ENCODE measurements at regions not wholly inside any gene's neighbourhood (a gene's known extent, or its start where the extent isn't known, plus 50 kb on each side); places are given as distances from the start of the nearest gene placed in this dataset.

- WGBS, 2 donors: 10 to 12% methylated on average over 1 of the region's 1 CpG
- DNase-seq: no peak
- ATAC-seq: no peak
- FAIRE-seq: no peak
- no peak overlapping the region for H3K4me3 ChIP-seq
- TF ChIP-seq CTCF (IDR thresholded peaks at IDR 0.05): no peak
- H3K36me3 ChIP-seq: no peaks in the 10 kb centered on the region
- H3K27ac ChIP-seq: no peak overlapping the region
- H3K9me3 ChIP-seq: no peaks in the 10 kb centered on the region
- H3K27me3 ChIP-seq: peaks cover 0 to 5% (median 0%) of the 10 kb centered on the region in 4 donors
- intact Hi-C loops (cut with DNase I): no loop called here
- H3K4me1 ChIP-seq: no peaks in the 10 kb centered on the region
Measured at GRCh38 chr14:62133776-62134550, 371.7 kb downstream of the SNAPC1 start.

- no peak overlapping the region for H3K27ac ChIP-seq
- WGBS, 2 donors: 56 to 71% methylated on average over 1 of the region's 1 CpG
- no peaks in the 10 kb centered on the region for H3K4me1 ChIP-seq
- no peak for FAIRE-seq
- no peak overlapping the region for H3K4me3 ChIP-seq
- intact Hi-C loops (cut with DNase I): no loop called here
- no peak for DNase-seq
- no peaks in the 10 kb centered on the region for H3K9me3 ChIP-seq
- no peak for ATAC-seq
- H3K36me3 ChIP-seq: no peaks in the 10 kb centered on the region
- no peaks in the 10 kb centered on the region for H3K27me3 ChIP-seq
- no peak for TF ChIP-seq CTCF (IDR thresholded peaks at IDR 0.05)
Measured at GRCh38 chr14:62138593-62138992, 376.4 kb downstream of the SNAPC1 start.

- no peak for ATAC-seq
- Histone ChIP-seq H3K4me3 (no peak overlapping the region), H3K27me3 (peaks cover 0 to 2% (median 0%) of the 10 kb centered on the region in 4 donors), H3K4me1 (no peaks in the 10 kb centered on the region), H3K36me3 (no peaks in the 10 kb centered on the region), H3K27ac (no peak overlapping the region), H3K9me3 (no peaks in the 10 kb centered on the region)
- no peak for TF ChIP-seq CTCF (IDR thresholded peaks at IDR 0.05)
- no peak for FAIRE-seq
- intact Hi-C loops (cut with DNase I): no loop called here
- WGBS, 2 donors: 74 to 83% methylated on average over 2 of the region's 2 CpGs
- no peak for DNase-seq
Measured at GRCh38 chr14:62141139-62141538, 378.9 kb downstream of the SNAPC1 start.

- TF ChIP-seq CTCF (IDR thresholded peaks at IDR 0.05): no peak
- Histone ChIP-seq H3K27me3 (peaks cover 0 to 3% (median 0%) of the 10 kb centered on the region in 4 donors), H3K4me3 (no peak overlapping the region), H3K4me1 (no peaks in the 10 kb centered on the region), H3K36me3 (no peaks in the 10 kb centered on the region), H3K9me3 (peaks cover 0 to 3% (median 0%) of the 10 kb centered on the region in 4 donors), H3K27ac (no peak overlapping the region)
- ATAC-seq: peak in 2 of 4 donors; percentile 44 to 50
- 11 to 19% methylated on average over 2 of the region's 2 CpGs for WGBS, 2 donors
- no peak for FAIRE-seq
- DNase-seq: no peak
- intact Hi-C loops (cut with DNase I): no loop called here
Measured at GRCh38 chr14:62143245-62143644, 381.0 kb downstream of the SNAPC1 start.

GRCh38 chr14:62144863-62145262, 382.6 kb downstream of the SNAPC1 start:
- Histone ChIP-seq H3K27ac (no peak overlapping the region), H3K9me3 (peaks cover 0 to 3% (median 0%) of the 10 kb centered on the region in 4 donors), H3K36me3 (no peaks in the 10 kb centered on the region), H3K4me1 (no peaks in the 10 kb centered on the region), H3K27me3 (peaks cover 0 to 3% (median 0%) of the 10 kb centered on the region in 4 donors), H3K4me3 (no peak overlapping the region)
- DNase-seq (no peak), ATAC-seq (no peak), FAIRE-seq (no peak)
- intact Hi-C loops (cut with DNase I): no loop called here
- 21 to 22% methylated on average over 1 of the region's 1 CpG for WGBS, 2 donors
- TF ChIP-seq CTCF (IDR thresholded peaks at IDR 0.05): no peak
